ENCODE measurements at regions not wholly inside any gene's neighbourhood (a gene's known extent, or its start where the extent isn't known, plus 50 kb on each side); places are given as distances from the start of the nearest gene placed in this dataset.

GRCh38 chr5:87762631-87763030, 349.9 kb upstream of the CCNH start:
- no peak for TF ChIP-seq CTCF (IDR thresholded peaks at IDR 0.05; ENCODE audit: insufficient read depth, low read depth, low read length)
- TF ChIP-seq EZH2 (IDR thresholded peaks at IDR 0.05; ENCODE audit: insufficient read depth, low read length) = no peak
